Activated CD4-positive, CD25-positive, alpha-beta regulatory T cell treated with anti-CD3 and anti-CD28 coated beads, Interleukin-2, amount 50 U/mL, for 72 hours (primary cell): ENCODE measurements at regions not wholly inside any gene's neighbourhood (a gene's known extent, or its start where the extent isn't known, plus 50 kb on each side); places are given as distances from the start of the nearest gene placed in this dataset.
"Not testable (repeated sequence)": the region's sequence is repeated elsewhere in the genome, so short reads cannot be mapped to it uniquely, and the experiment has no call there.

Experiments
- DNase-seq: peaks from one replicate; pipeline ENCODE4 v3.0.0; 2021

DNA sequence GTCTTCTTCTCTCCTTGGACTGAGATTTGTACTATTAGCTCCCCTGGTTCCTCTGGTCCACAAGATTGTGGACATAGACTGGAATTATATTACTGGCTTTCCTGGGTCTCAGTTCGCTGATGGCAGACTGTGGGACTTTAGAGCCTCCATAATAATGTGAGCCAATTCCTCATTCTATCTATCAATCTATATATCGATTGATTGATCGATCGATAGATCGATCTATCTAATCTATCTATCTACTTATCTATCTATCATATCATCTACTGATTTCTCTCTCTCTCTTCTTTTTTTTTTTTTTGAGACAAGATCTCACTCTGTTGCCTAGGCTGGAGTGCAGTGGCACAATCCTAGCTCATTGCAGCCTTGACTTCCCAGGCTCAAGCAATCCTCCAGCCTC lies 51.5 kb upstream of the DDR1 start:
- DNase-seq: no peak

DNA sequence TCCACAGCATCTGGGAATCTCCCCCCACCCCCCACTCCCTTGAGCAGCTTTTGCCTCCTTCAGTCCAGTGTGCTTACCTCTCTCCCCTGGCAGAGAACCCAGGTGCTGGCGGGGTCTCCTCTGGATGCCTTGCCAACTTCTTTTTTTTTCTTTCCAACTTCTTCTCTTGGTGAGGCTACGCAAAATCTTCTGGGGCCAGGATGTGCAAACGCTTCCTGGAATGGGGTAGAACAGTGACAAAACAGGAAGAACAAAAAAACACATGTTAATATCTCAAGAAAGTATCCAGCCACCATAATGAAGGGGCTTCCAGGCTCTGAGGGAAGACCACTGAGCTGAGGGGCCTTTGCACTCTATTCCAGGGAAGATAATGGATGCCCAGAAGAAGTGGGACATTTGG lies 53.9 kb upstream of the DDR1 start:
- no peak for DNase-seq

DNA sequence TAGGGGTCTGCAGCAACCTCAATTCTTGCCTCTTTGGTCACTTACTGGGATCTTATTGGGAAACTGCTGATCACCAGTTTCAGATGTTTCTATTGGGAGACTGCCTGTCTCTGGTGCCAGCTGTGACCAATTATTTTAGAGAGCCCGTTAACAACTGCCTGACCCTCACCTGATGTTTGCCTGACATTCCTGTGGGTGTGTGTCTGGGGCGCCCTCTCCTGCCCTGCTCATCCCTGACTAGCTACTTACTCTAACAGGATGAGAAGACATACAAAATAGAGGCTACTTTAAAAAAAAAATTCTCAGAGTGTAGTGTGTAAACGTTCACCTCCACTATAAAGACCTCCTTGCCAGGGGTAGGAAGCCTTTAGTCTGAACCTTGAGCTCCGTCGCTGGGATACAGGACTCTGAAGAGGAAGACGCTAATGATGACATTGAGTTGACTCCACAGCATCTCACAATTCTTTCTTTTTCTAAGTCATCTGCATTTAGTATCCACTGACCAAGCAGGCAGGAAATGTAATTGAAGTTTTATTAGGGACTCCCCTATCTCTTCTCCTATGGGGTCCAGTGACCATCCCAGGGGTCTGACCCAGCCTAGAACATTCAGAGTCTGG lies 54.6 kb upstream of the DDR1 start:
- no peak for DNase-seq

DNA sequence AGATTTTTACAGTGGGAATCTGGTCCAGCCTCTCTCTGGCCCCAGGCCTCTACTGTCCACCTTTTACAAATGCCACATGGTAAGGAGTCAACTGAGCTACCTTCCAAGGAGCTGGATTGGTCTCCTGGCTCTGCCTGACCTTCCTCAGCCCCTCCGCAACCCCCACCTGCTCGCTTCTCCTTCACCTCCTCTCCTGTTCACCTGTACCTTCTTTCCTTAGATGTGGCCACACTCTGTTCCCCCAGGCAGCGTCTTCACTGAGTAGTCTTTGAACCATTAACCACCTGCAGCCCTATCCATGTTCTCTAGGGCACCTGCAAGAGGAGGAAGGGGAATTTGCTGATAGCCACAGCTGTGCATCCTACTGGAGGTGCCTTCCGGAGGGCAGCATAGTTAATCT lies 55.3 kb upstream of the DDR1 start:
- DNase-seq: no peak

DNA sequence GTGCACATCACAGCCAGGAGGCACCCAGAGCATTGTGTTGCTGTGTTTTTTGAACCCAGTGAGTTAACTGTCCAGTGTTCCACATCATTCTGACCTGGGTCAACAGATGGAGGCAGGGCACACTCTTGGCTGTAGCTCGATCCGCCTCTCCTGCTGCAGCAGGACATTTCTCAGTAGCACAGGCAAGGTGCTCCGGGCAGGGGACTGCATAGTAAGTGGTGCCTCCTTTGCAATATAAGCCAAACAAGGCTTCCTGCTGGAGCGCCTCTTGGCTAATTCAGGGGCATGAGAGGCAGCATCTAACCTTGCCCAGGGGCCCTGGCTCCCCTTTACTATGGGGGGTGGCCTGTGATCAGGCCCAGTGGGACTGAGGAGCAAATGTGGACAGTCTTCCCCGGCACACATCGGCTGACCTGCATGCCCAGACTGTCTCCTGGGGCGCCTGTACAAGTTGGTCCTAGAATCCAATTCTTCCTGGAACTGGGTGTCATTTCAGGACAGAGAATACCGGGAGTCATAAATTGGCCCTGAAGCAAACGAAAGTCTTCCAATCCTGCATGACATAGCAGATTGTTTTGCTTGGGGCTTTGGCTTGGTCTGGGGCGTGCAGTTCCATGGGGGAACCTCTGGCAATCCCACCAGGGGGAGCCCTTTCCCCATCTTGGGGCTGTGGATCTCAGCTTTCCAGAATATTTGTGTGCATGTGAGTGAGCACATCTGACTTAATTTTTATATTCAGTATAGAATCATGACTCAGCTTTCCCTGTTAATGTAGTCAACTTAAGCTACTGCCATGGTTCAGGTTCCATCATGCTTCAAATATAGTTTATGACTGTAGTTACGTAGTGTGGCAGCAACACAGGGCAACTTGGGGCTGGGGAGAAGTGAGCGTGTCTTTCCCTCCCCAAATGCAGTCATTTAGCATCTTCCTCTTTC lies 56.0 kb upstream of the DDR1 start:
- peak; percentile 74 for DNase-seq

DNA sequence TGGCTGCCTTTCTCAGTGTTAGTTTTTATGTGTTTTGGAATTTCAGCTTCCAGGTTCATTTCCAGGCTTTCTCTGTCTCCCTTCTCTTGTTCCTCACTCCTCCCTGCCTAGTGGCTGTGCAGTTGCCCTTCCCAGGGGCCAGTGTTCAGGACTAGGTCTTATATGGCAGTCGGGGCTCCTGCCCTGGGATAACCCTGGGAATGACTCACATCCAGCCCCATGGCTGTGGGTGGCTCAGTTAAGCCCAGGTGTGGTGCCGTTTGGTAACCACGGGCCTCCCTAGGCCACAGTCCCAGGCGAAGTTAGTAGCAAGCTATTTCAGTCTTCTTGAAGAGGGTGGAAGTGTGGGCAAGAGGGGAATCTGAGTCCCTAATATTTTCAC lies 57.4 kb upstream of the DDR1 start:
- no peak for DNase-seq

DNA sequence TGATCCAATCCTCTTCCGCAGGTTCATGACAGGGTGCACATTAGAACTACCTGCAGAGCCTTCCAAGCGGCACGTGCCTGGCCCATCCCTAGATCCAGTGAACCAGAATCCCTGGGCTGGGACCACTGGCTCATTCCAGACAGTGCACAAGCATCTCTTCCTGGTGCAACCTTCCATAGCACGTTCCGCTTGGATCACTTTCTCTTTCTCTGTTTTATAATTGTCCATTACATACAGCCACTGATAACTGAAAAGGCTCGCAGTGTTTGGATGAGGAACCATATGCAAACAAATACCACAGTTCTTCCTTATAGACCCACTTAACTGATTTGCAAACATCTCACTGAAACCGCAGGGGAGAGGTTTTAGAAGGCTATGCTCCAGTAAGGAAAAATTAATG lies 59.6 kb upstream of the DDR1 start:
- DNase-seq: no peak

DNA sequence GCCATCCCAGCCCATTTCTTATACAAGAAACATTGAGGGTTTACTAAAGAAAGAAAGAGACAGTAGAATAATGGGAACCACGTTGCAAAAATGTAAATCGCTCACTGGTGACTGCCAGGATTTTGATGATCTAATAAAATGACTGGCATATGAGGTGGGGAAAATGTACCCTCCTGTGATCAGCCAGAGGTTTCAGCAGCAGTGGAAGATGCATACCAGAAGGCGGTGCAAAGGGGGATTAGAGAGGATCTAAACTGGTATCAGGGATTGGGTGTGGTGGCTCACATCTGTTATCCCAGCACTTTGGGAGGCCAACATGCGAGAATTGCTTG lies 60.8 kb upstream of the DDR1 start:
- DNase-seq: no peak

DNA sequence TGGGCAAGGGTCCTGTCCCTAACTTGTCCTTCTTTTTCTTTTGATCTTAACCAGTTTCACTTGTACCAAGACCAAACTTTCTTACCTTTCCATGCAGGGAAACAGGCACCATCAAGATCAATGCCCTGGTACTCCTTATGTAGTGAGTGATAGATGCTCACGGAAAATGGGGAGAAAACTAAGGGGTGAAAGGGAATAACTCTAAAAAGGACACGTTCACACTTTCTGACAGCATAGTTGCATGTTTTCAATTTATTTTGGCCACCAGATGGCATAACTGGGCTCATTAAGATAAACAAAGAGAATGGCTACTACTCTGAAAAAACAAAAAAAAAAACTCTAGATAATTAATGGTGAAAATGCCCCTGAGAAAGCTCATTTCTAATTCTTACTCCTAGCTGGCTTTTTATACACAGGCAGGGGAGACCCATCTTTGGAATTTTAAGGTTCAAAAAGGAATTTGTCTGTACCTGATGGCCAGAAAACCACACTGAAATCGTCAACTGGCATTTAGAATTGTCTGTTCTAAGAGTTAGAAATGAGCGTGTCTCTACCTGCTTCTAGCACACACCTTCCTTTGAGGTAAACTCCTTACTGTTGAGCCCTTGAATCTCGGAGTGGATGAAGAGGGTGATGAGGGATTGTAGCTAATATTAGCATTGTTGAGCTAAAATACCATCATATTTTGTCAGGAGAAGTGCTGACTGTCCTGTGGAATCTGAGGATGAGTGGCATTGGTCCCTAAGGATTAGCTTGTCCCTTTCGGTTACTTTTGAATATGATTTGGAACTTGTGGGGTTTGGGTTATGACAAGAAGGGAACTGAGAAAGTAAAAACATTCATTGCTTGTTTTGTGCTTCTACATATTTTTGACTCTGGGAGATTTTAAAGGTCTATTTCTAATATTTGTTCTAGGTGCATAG lies 62.2 kb upstream of the DDR1 start:
- DNase-seq: no peak

DNA sequence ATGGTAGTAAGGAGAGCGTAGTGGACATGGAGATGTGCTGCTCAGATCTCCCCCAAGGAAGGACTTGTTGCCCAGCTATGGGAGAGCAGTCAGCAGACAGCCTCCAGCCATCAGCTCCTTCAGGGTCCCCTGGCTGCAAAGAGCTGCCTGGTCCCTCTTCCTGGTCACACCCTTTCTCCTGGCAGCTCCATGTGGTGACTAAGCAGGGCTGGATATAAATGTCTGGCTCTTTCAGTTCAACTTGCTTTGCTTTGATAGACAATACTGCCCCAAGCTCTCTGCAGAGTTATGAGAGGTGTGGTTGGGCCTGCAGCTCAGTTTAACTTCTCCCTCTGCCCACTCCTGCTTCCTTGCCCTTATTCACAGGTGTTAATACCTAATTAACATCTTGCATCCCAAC lies 64.1 kb upstream of the DDR1 start:
- DNase-seq: no peak

DNA sequence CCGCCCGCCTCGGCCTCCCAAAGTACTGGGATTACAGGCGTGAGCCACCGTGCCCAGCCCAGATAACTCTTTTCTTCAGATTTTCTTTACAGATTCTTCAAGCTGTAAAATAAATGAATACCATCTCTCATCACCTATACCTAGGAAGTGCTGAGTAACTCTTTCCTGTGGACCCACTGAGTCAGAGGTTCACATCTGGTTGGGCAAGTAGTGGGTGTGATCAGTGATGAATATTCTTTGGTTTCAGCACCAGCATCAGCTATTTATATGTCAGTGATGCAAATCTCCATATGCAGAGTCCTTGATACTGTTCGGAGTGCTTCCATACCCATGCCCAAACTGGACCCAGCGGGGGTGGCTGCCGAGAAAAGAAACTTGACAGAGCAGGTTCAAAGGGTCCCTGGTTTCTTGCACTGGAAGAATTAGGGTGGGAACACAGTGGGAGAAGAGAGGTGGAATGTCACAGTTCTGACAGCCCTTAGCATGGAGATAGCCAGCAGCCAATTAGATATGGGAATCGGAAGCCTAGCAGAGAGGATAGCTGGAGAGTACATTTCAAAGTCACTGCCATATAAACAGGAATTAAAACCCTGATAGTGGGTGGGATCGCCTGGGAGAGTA lies 64.9 kb upstream of the DDR1 start:
- no peak for DNase-seq

DNA sequence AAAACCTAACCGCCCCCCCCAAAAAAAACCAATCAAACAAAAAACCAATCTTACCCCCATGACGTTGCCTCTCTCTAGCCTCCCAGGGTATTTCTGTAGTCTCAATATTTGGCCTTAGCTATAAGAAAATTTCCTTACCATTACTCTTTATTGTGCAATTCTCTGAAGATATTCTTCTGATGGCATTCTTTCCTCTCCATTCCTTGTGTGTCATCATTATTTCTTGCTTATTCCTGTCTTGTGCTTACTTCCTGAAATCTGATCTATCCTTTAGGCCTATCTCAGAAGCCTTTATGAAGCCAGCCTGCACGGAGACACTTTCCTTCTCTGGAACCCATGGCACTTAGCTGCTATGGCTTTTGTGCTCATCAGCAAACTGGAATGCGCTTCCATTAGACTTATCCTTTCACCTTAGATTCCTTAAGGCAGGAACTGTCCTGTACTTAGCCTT lies 65.9 kb upstream of the DDR1 start:
- no peak for DNase-seq

DNA sequence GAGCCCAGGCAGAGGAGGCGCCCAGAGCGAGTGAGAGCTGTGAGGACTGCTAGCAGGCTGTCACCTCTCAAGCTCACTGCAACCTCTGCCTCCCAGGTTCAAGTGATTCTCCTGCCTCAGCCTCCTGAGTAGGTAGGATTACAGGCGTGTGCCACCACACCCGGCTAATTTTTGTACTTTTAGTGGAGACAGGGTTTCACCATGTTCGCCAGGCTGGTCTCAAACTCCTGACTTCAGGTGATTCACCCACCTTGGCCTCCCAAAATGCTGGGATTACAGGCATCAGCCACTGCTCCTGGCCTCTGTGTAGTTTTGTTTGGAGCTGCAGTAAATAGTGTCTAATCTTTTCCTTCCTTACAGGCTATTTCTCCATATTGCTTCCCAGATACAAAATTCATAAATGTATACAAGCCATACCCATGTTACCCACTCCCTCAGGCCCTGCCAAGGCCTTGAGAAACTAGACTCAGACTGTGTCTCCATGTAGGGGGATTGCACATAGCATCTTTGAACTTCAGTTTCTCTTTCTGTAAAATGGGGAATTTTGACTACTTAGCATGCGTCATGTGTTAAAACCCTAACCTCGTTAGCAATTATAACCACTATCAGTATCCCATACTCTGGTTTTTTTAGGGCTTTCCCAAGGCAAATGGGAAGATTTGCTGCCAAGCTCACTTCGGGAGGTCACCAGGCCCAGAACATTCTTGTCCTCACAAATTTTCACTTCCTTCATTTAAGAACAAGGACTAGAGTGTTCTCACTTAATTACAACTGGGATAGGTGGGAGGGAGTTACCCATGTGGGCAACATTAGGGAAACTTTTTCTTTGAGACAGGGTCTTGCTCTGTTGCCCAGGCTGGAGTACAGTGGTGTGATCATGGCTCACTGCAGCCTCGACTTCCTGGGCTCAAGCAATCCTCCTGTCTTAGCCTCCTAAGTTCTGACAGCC lies 67.3 kb upstream of the DDR1 start:
- DNase-seq: no peak

DNA sequence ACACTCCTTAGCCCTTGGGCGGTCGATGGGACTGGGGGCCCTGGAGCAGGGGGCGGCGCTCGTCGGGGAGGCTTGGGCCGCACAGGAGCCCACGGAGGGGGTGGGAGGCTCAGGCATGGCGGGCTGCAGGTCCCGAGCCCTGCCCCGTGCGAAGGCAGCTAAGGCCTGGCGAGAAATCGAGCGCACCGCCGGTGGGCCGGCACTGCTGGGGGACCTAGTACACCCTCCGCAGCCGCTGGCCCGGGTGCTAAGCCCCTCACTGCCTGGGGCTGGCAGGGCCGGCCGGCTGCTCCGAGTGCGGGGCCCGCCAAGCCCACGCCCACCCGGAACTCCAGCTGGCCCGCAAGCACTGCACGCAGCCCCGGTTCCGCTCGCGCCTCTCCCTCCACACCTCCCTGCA lies 68.0 kb upstream of the DDR1 start:
- not testable (repeated sequence) for DNase-seq

DNA sequence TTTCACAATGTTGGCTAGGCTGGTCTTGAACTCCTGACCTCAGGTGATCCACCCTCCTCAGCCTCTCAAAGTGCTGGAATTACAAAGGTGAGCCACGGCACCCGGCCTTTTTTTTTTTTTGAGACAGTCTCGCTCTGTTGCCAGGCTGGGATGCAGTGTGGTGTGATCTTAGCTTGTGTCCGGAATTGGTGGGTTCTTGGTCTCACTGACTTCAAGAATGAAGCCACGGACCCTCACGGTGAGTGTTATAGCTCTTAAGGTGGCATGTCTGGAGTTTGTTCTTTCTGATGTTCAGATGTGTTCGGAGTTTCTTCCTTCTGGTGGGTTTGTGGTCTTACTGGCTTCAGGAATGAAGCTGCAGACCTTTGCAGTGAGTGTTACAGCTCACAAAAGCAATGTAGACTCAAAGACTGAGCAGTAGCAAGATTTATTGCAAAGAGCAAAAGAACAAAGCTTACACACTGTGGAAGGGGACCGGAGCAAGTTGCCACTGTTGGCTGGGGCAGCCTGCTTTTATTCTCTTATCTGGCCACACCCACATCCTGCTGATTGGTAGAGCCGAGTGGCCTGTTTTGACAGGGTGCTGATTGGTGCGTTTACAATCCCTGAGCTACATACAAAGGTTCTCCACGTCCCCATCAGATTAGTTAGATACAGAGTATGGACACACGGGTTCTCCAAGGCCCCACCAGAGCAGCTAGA lies 69.1 kb upstream of the DDR1 start:
- DNase-seq: not testable (repeated sequence)

DNA sequence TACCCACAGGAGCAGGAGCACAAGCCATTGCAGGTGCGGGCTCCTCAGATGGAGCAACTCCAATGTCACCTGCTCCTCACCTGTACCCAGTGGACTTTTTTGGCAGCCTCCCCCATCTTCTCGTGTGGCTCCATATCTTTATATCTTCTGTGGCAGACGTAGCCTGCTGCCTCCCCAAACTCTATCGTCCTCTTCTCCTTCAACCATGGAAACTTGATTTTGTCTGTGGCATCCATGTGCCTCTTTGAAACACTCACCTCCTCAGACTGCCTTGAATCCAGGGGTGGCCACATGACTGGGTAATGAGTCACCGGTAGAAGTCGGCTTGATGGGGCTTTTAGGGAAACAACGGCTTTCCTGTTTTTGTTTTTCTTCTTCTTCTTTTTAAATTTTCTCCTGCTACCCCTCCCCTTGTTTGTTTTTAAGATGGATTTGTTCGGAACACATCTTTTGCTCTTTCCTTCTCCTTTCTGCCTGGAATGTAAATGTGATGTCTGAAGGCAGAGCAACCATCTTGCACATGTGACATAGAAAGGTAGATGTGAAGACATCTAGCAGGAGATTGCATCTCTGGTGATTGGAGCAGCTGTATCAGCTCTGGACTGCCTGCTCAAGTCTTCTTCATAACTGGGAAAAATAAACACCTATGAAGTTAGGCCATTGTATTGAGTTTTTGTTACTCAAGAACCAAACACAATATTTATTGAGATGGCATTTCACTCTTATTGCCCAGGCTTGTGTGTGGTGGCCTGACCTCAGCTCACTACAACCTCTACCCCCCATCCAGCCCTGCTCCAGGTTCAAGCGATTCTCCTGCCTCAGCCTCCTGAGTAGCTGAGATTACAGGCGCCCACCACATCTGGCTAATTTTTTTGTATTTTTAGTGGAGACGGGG lies 69.9 kb upstream of the DDR1 start:
- DNase-seq: no peak

DNA sequence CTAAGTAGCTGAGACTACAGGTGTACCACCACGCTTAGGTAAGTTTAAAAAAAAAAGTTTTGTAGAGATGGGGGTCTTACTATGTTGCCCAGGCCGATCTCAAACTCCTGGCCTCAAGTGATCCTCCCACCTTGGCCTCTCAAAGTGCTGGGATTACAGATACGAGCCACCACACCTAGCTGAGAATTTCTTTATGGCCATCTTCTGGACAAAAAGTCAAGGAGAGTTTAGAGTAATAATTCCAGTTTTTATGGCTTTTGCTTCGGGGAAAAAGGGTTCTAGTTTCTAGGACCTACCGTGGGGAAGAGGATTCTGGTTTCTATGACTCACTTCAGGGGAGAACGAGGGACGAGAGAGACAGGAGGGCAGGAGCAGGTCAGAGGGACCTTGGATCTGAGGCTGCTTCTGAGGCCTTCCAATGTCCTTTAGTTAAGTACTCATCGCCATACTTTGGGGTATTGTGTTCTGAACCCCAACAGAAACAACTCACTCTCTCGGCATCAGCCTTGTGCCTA lies 69.3 kb upstream of the IER3 start:
- DNase-seq: no peak

DNA sequence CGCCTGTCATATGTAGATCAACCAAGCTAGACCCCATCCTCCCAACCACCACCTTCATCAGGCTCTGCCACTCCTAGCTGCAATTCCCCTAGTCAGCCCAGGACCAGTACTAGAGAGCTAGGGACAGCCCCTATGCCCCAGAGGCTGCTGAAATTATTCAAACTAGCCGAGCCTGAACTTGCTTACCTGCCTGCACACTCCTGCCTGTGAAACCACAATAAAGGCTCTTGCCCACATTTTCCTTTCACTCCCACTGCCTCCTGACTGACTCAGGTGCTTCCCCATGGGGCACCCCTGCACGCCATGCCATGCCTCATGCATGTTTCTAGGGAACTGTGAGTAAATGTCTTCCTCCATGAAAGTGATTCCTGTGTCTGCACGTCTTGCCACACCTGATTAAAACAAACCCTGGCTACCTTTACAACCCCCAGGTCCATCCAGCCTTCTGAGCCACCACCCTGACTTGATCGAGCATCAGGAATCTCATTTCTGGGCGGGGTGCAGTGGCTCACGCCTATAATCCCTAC lies 66.5 kb upstream of the IER3 start:
- peak; percentile 69 for DNase-seq

DNA sequence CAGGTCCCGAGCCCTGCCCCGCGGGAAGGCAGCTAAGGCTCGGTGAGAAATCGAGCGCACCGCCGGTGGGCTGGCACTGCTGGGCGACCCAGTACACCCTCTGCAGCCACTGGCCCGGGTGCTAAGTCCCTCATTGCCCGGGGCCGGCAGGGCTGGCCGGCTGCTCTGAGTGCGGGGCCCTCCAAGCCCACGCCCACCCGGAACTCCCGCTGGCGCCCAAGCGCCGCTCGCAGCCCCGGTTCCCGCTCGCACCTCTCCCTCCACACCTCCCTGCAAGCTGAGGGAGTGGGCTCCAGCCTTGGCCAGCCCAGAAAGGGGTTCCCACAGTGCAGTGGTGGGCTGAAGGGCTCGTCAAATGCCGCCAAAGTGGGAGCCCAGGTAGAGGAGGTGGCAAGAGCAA lies 63.2 kb upstream of the IER3 start:
- DNase-seq: not testable (repeated sequence)
